RPMI8226 (cell line): ENCODE measurements at regions not wholly inside any gene's neighbourhood (a gene's known extent, or its start where the extent isn't known, plus 50 kb on each side); places are given as distances from the start of the nearest gene placed in this dataset.

Experiments
- DNase-seq: peaks from one replicate; pipeline ENCODE4 v3.0.0-alpha.2; 2015

DNA sequence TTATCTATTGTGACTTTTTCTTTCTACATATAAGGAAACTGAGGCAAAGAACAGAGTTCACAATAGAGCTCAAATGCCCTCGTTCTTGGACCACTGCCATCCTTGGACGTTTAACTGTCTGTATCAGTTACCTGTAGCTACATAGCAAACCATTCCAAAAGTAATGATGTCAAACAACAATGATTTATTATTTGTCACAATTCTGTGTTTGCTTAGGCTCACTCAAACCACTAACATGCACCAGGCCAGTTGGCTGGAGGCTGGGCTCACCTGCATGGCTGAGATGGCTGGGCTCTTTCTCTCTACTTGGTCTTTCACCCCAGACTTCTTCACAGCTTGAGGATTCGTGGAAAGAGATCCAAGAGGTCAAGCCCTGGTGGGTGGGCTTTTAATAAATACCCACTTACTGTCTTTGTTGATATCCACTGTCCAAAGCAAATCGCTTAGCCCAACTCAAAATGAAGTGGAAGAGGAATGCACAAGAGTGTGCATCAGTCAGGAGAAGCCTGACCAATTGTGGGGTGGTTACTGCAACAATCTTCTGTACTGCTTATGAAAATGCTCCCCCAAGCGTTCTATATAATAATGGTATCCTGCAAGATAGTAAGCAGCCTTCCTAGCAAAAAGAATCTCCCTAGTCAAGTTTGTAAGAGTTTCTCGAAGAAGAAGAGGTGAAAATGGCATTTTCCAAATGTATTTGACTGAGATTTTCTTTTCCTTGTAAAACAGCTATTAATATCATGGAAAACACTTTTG is 163.5 kb upstream of the NT5C1B start:
- peak; percentile 9 for DNase-seq

DNA sequence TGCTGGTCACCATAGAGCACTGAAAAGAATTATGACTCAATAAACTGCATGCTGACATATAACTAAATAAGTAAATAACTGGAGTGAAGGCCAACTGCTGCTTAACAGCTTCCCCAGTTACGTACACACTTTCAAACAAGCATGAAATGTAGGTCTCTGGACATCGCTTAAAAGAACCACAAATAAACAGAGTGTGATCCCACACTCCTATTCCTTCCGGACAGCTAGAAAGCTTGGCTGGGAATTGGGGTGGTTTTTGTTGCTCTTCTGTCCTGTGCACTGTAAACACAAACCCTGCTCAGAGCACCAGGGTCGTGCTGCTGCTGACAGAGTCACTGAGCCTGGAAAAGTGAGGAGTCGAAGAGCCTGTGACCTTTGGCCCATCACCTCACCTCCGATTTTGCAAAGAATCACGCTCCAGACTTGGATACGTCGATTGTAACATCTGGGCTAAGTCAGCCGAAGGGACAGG is 162.7 kb upstream of the NT5C1B start:
- DNase-seq = no peak

GRCh38 chr2:18750672-18751554 is 161.5 kb upstream of the NT5C1B start:
- DNase-seq = no peak

- peak; percentile 59 for DNase-seq
These were observed 160.7 kb upstream of the NT5C1B start for GRCh38 chr2:18749912-18750526.

GRCh38 chr2:18745431-18746272 is 156.3 kb upstream of the NT5C1B start:
- no peak for DNase-seq

DNA sequence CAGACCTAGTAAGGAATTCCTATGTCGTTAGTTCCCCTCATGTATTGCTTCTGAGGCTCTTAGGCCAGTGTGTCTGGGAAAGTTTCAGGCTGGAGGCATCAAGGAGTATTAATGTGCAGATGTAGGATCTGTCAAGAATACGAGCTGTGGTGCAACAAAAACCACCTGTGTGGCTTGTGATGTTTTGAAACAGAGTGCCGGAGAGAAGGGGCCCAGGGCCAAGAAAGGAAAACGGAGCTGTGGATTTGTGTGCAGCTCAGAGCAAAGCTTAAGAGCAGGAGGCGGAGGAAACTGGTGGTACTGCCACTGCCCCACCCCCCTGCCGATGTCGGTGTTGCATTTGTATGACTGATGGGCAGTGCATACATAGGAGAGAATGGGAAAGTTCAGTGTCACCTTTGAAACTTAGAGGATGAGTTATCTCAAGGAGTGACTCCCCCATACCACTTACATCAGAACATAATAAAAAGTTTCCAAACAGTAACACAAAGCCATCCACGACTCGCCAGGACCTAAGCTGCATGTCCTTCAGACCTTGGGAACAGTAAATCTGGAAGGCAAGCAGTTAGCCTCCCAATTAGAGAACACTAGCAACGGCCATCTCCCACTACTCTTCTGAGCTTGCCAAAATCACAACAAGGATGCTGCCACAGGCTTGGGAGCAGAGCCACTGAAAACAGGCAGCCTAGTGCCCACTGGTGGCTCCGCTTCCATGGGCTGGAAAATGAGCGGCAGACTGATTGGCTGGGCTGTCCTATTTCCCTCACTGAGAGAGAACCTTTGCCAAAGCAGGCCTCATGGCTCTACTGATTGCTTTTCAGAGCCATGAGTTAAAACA is 152.7 kb upstream of the NT5C1B start:
- no peak for DNase-seq

DNA sequence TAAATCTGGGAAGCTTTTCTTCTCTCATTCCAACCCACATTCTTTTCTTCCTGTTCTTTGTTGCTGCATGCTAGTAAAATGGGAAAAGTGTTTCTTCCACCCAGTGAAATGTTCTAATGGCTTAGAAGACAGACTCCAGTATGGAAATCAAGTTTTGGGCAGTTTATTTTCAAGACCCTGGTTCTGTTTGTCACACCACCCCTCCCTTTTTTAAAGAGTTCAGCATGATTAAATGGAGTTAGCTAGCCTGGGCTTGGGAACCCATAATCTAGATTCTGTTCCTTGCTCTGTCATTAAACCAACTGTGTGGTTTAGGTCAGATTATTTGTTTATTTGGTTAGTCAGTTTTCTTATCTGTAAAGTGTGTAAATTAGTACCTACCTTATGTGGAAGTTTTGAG is 151.8 kb upstream of the NT5C1B start:
- no peak for DNase-seq

- DNase-seq = no peak
These were observed 151.1 kb upstream of the NT5C1B start for GRCh38 chr2:18740474-18740881.

GRCh38 chr2:18731666-18732065 is 142.3 kb upstream of the NT5C1B start:
- DNase-seq = no peak

GRCh38 chr2:18724371-18725145 is 135.2 kb upstream of the NT5C1B start:
- DNase-seq = no peak

DNA sequence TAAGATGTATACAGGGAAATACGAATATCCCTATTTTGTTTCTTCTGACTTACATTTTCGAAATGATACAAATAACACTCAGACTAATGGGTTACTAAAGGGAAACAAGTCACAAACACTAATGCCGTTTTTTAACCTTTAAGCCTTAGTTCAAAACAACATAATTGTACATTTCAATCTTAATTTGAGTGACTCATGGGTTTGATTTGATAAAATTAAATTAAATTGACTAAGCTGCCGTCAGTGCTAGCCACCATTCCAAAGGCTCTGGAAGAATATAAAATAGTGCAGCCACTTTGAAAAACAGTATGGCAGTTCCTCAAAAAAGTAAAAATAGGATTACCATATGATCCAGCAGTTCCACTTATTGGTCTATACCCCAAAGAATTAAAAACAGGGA is 133.8 kb upstream of the NT5C1B start:
- DNase-seq = no peak

GRCh38 chr2:18722101-18722500 is 132.7 kb upstream of the NT5C1B start:
- DNase-seq = no peak

DNA sequence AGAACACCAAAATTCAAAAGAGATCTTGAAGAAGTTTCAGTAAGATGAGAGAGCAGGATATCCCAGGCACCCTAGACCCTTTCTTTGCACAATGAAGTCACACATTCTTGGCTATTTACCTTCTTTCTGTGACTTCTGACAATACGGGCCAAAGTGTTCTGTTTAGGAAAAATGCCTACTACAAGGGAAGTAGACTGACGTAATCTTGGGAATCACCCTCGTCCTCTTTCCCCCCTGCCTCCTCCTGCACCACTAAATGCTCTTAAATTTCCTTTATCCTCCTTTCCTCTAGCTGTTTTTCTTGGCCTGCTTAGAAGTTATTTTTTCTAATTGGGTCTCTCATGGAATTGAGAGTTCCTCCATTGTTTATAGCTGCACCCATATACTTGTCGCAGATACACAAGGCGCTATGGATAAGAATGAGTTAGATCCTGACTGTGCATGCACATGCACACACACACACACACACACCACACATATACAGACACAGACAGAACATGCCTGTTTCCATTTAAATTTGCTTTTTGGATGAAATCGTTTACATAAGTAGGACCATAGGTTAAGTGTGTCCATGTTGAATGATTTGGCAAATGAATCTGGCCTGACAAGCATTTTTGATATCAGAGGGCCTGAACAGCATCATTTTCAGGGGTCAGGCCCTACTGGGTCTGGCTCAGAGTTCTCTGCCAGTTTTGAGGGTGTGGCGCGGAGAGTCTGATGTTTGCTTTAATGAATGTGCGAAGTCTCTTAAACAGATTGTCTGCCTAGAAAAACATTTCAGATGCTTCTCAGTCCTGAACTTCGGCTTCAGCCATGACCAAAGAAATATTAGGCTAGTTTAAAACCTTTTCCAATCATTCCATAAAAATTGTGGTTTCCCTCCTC is 131.9 kb upstream of the NT5C1B start:
- no peak for DNase-seq

GRCh38 chr2:18719978-18720775 is 130.8 kb upstream of the NT5C1B start:
- no peak for DNase-seq

DNA sequence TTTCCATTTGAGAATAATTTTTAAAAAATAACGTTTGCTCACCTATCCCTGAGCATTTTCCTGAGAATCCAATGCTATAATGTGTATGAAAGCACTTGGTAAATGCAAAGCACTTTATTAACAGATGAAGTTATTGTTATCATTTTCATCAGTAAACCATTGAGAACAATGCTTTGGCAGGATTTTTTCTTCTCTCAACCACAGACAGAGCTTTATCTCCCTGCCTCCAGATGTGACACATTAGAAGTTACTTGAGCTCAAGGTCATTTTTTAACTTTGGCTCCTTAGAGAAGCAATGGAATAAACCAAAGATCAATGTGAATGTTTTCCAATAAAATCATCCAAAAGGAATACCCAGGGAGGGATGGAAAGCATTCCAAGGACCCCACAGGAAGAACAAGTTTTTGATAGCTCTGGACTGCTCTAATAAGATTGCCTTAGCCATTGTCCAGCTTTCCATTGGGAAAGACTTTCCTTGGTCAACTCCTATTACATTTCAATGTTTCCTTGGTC is 118.9 kb upstream of the NT5C1B start:
- no peak for DNase-seq

GRCh38 chr2:18706001-18706400 is 116.6 kb upstream of the NT5C1B start:
- DNase-seq = no peak

DNA sequence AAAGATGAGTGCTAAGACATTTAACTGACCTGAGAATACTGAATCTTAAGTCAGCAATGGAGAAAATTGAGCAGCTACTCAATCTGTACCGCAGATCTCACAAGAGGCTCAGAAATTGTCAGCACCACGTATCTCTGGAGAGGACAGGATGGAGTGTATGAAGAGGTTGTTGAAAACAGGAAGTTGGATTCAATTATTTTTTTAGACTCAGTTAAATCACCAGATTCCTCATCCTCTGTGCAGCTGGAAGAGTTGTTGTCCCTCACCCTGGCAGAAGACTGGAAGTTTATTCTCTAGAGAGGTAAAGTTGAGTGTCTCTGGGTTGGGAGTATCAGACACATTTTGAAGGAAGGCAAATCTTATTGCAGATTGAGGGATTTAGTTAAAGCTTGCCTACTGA is 114.9 kb upstream of the NT5C1B start:
- DNase-seq = no peak

DNA sequence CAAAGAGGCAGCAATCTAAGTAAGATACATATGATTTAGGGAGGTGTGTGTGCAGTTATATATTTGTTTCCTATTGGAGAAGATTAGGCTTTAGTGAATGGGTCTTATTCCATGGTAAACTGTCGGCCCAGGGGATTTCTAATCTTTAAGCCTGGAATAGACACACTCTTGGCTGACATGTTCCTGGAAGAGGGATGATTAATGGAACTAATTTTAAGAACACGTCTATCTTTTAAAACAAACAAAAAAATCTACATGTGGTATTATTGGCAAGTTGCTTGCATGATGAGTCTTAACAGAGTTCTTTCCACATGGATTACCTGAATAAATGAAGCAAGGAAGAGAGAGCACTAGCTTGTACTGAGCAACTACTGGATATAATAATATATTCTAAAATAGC is 114.2 kb upstream of the NT5C1B start:
- no peak for DNase-seq

DNA sequence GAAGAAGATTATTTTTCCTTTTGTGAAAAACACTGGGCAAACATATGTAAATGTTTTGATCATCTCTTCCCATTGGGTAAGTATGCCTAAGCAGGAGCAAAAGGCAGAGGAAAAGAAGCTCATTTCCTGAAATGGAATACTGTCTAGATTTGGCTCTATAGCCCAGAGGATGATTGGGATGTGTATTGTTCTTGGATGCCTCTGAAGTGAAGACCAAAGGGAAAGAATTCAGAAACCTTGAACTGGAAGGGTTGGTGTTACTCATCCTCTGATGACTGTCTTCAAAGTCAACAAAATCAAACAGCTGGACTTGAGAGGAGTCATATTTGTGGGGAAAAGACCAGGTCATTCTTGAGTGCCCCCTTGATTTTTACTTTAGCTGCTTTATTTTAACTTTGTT is 112.6 kb upstream of the NT5C1B start:
- no peak for DNase-seq
